IMR-90 (cell line): ENCODE measurements at regions not wholly inside any gene's neighbourhood (a gene's known extent, or its start where the extent isn't known, plus 50 kb on each side); places are given as distances from the start of the nearest gene placed in this dataset.

Experiments used
- ATAC-seq: fragments of 200-7000 bp; cut with Tn5 transposase; 2 replicates; pipeline ENCODE4 v1.9.1; 2020; ENCODE audit warnings: low read depth, mild to moderate bottlenecking, moderate library complexity
- BruUV-seq: library from RNA; stranded (reverse); fragments of 400-500 nt; replicated peaks from 2 replicates; lab custom pipeline; 2021; lab: Mats Ljungman, UMichigan
- CTCF ChIA-PET: fragments of 300-600 bp; formaldehyde crosslinking; extraction: SDS; loops from one replicate; lab custom pipeline; 2021; ENCODE audit warnings: antibody characterized with exemption; lab: Yijun Ruan, JAX
- POLR2A ChIA-PET: fragments of 300-600 bp; sonication (Branson Sonifier 250); formaldehyde crosslinking; loops from one replicate; lab custom pipeline; 2022; ENCODE audit warnings: antibody characterized with exemption; ENCODE audit not compliant: unreplicated experiment; lab: Charles Lee
- DNase-seq: peaks from one replicate; pipeline ENCODE4 v3.0.0; 2013
- H2AFZ ChIP-seq: replicated peaks from 2 replicates; pipeline ENCODE3; 2013; ENCODE audit warnings: low read length, mild to moderate bottlenecking; ENCODE audit not compliant: poor library complexity
- H2AK5ac ChIP-seq: 2 replicates; pipeline ENCODE4 v1.6.1; 2013; ENCODE audit warnings: low read depth, low read length, inconsistent platforms
- H2AK9ac ChIP-seq: replicated peaks from 2 replicates; pipeline ENCODE3; 2013; ENCODE audit warnings: mild to moderate bottlenecking, low read depth, low read length, moderate library complexity; ENCODE audit not compliant: poor library complexity
- H2BK120ac ChIP-seq: 2 replicates; pipeline ENCODE4 v1.6.1; 2013; ENCODE audit warnings: low read depth, low read length, inconsistent platforms
- H2BK15ac ChIP-seq: 3 replicates; pipeline ENCODE4 v1.6.1; 2013; ENCODE audit warnings: low read depth, low read length, inconsistent platforms
- H2BK20ac ChIP-seq: 2 replicates; pipeline ENCODE4 v1.6.1; 2013; ENCODE audit warnings: low read depth, mild to moderate bottlenecking, inconsistent platforms, low read length, moderate library complexity
- H2BK5ac ChIP-seq: 2 replicates; pipeline ENCODE4 v1.6.1; 2013; ENCODE audit warnings: mild to moderate bottlenecking, low read depth, low read length, inconsistent platforms; ENCODE audit not compliant: poor library complexity, severe bottlenecking
- H3K14ac ChIP-seq: replicated peaks from 2 replicates; pipeline ENCODE4 v1.6.1; 2013; ENCODE audit warnings: low read depth, low read length, inconsistent platforms
- H3K18ac ChIP-seq: 2 replicates; pipeline ENCODE4 v1.6.1; 2013; ENCODE audit warnings: low read depth, low read length, control low read depth
- H3K23ac ChIP-seq: 2 replicates; pipeline ENCODE4 v1.6.1; 2013; ENCODE audit warnings: low read depth, low read length, inconsistent platforms
- H3K27ac ChIP-seq: 2 replicates; pipeline ENCODE4 v1.5.1; 2013; ENCODE audit warnings: mild to moderate bottlenecking, control low read depth, low read length; ENCODE audit not compliant: insufficient read depth
- H3K27me3 ChIP-seq: 2 replicates; pipeline ENCODE4 v1.6.1; 2013; ENCODE audit warnings: low read length; ENCODE audit not compliant: control insufficient read depth, insufficient read depth
- H3K36me3 ChIP-seq: 2 replicates; pipeline ENCODE4 v1.6.1; 2013; ENCODE audit warnings: low read length, mixed read lengths; ENCODE audit not compliant: control insufficient read depth, insufficient read depth
- H3K4ac ChIP-seq: 2 replicates; pipeline ENCODE4 v1.6.1; 2013; ENCODE audit warnings: low read depth, low read length, inconsistent platforms
- H3K4me1 ChIP-seq: 2 replicates; pipeline ENCODE4 v1.6.1; 2013; ENCODE audit warnings: low read length, mixed read lengths; ENCODE audit not compliant: control insufficient read depth, insufficient read depth
- H3K4me2 ChIP-seq: 2 replicates; pipeline ENCODE4 v1.6.1; 2013; ENCODE audit warnings: low read depth, mild to moderate bottlenecking, control low read depth, low read length, moderate library complexity
- H3K4me3 ChIP-seq: 2 replicates; pipeline ENCODE4 v1.5.1; 2013; ENCODE audit warnings: low read depth, mild to moderate bottlenecking, control low read depth, low read length, moderate library complexity; ENCODE audit not compliant: insufficient read depth
- H3K56ac ChIP-seq: 2 replicates; pipeline ENCODE4 v1.6.1; 2013; ENCODE audit warnings: low read length, inconsistent platforms; ENCODE audit not compliant: insufficient read depth; ENCODE audit errors: extremely low read depth
- H3K79me1 ChIP-seq, 2 experiments: 2 replicates each; pipeline ENCODE4 v1.6.1; 2013; ENCODE audit warnings: low read length in 2 of 2, inconsistent platforms in 1 of 2, low read depth in 1 of 2
- H3K9ac ChIP-seq: 2 replicates; pipeline ENCODE4 v1.6.1; 2013; ENCODE audit warnings: low read depth, low read length, control low read depth
- H3K9me1 ChIP-seq: 2 replicates; pipeline ENCODE4 v1.6.1; 2013; ENCODE audit warnings: low read length, inconsistent platforms; ENCODE audit not compliant: insufficient read depth
- H3K9me3 ChIP-seq: 2 replicates; pipeline ENCODE4 v1.6.1; 2013; ENCODE audit warnings: low read length; ENCODE audit not compliant: control insufficient read depth, insufficient read depth
- H4K20me1 ChIP-seq: 2 replicates; pipeline ENCODE4 v1.6.1; 2013; ENCODE audit warnings: low read length, inconsistent platforms; ENCODE audit not compliant: insufficient read depth
- H4K5ac ChIP-seq: 2 replicates; pipeline ENCODE4 v1.6.1; 2013; ENCODE audit warnings: mild to moderate bottlenecking, low read depth, low read length, control low read depth
- H4K8ac ChIP-seq, 2 experiments: 2 replicates each; pipeline ENCODE4 v1.6.1; 2013; ENCODE audit warnings: low read depth in 2 of 2, low read length in 2 of 2, control low read depth in 1 of 2, inconsistent platforms in 1 of 2
- H4K91ac ChIP-seq: 2 replicates; pipeline ENCODE4 v1.6.1; 2013; ENCODE audit warnings: low read depth, low read length, inconsistent platforms; ENCODE audit not compliant: insufficient read depth
- BHLHE40 ChIP-seq: fragments of 150-350 bp; IDR thresholded peaks from 2 replicates; pipeline ENCODE4 v1.6.1; 2016; ENCODE audit warnings: mild to moderate bottlenecking, low read depth, low read length
- CHD1 ChIP-seq: IDR thresholded peaks from 2 replicates; pipeline ENCODE4 v1.6.1; 2012; ENCODE audit warnings: low read depth, low read length, improper control_type of control experiment
- MAFK ChIP-seq: IDR thresholded peaks from 2 replicates; pipeline ENCODE4 v1.6.1; 2012; ENCODE audit warnings: low read depth, low read length, improper control_type of control experiment
- NFE2L2 ChIP-seq: fragments of 150-350 bp; IDR thresholded peaks from 2 replicates; pipeline ENCODE4 v1.6.1; 2016; ENCODE audit warnings: low read depth, mild to moderate bottlenecking, low read length
- RAD21 ChIP-seq: IDR thresholded peaks from 2 replicates; pipeline ENCODE4 v1.6.1; 2012; ENCODE audit warnings: low read length, improper control_type of control experiment
- RFX5 ChIP-seq: IDR thresholded peaks from 2 replicates; pipeline ENCODE4 v1.8.0; 2012; ENCODE audit warnings: low read depth, mild to moderate bottlenecking, low read length, moderate library complexity
- SMC3 ChIP-seq: fragments of 150-350 bp; IDR thresholded peaks from 2 replicates; pipeline ENCODE4 v1.6.1; 2016; ENCODE audit warnings: low read depth, mild to moderate bottlenecking, antibody characterized with exemption, low read length, moderate library complexity
- dilution Hi-C: fragments of 300-500 bp; cut with HindIII; formaldehyde crosslinking; loops from one replicate; pipeline ENCODE4 v1.14.3; 2018; ENCODE audit warnings: low sequenced_read_pairs; ENCODE audit not compliant: unreplicated experiment
- in situ Hi-C: fragments of 300-500 bp; cut with MboI; formaldehyde crosslinking; loops from 3 replicates; pipeline ENCODE4 v1.14.3; 2019; ENCODE audit warnings: low sequenced_read_pairs, inconsistent platforms, mixed read lengths
- intact Hi-C: fragments of 100-400 bp; cut with micrococcal nuclease; formaldehyde crosslinking; loops from 2 replicates; pipeline ENCODE4 v1.10.0; 2022
- TF ChIP-seq, protein P1 (sequence below): fragments of 150-350 bp; IDR thresholded peaks from 2 replicates; pipeline ENCODE4 v1.6.1; 2016; ENCODE audit warnings: low read depth, mild to moderate bottlenecking, low read length, moderate library complexity, borderline replicate concordance

DNA sequence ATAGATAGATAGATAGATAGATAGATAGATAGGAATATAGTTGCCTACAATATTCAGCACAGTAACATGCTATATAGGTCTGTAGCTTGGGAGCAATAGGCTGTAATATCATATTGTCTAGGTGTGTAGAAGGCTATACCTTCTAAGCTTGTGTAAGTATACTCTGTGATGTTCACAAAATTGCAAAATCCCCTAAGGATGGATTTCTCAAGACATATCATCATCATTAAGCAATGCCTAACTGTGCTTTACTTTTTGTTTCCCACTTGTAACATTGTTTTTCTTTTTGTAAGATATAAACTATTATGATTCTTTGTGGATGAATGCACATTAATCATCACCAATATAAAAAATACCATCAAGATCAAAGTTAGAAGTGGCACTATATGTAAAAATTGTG is 1905.6 kb downstream of the NCAM2 start:
- in situ Hi-C loops (no loop called here), dilution Hi-C loops (no loop called here), intact Hi-C loops (no loop called here)
- no peaks in the 10 kb centered on the region for H3K36me3 ChIP-seq
- H2AK5ac ChIP-seq, result no peak overlapping the region
- H4K20me1 ChIP-seq, result no peaks in the 10 kb centered on the region
- CTCF ChIA-PET, result no interaction called here
- H2AK9ac ChIP-seq, result no peak overlapping the region
- H3K18ac ChIP-seq, result no peak overlapping the region
- H3K9me1 ChIP-seq, result no peaks in the 10 kb centered on the region
- H3K14ac ChIP-seq, result no peak overlapping the region
- ATAC-seq (no peak), DNase-seq (no peak)
- H3K23ac ChIP-seq, result no peak overlapping the region
- H2BK20ac ChIP-seq, result no peak overlapping the region
- no peak overlapping the region for H2BK5ac ChIP-seq
- H3K4me2 ChIP-seq, result no peak overlapping the region
- no peak overlapping the region for H2AFZ ChIP-seq
- no peaks in the 10 kb centered on the region for H3K27me3 ChIP-seq
- H4K8ac ChIP-seq, result no peak overlapping the region
- no peak overlapping the region for H3K4me3 ChIP-seq
- POLR2A ChIA-PET, result no interaction called here
- no peaks in the 10 kb centered on the region for H3K4me1 ChIP-seq
- H3K9ac ChIP-seq, result no peak overlapping the region
- H2BK120ac ChIP-seq, result no peak overlapping the region
- no TSS peak for BruUV-seq
- H3K4ac ChIP-seq, result no peak overlapping the region
- H3K79me1 ChIP-seq, result no peaks in the 10 kb centered on the region
- no peak overlapping the region for H2BK15ac ChIP-seq
- H4K91ac ChIP-seq, result no peak overlapping the region
- H3K27ac ChIP-seq, result no peak overlapping the region
- H3K56ac ChIP-seq, result no peak overlapping the region
- TF ChIP-seq RFX5 (no peak), MAFK (no peak), BHLHE40 (no peak), RAD21 (no peak), NFE2L2 (no peak), SMC3 (no peak), CHD1 (no peak)
- TF ChIP-seq, protein P1, sequence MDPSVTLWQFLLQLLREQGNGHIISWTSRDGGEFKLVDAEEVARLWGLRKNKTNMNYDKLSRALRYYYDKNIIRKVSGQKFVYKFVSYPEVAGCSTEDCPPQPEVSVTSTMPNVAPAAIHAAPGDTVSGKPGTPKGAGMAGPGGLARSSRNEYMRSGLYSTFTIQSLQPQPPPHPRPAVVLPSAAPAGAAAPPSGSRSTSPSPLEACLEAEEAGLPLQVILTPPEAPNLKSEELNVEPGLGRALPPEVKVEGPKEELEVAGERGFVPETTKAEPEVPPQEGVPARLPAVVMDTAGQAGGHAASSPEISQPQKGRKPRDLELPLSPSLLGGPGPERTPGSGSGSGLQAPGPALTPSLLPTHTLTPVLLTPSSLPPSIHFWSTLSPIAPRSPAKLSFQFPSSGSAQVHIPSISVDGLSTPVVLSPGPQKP, result no peak
- H3K9me3 ChIP-seq, result peaks cover 2% of the 10 kb centered on the region; the same call in 1 of the 2 replicates
- H4K5ac ChIP-seq, result no peak overlapping the region
